SK-N-SH (cell line): ENCODE measurements at regions not wholly inside any gene's neighbourhood (a gene's known extent, or its start where the extent isn't known, plus 50 kb on each side); places are given as distances from the start of the nearest gene placed in this dataset.

Experiments used
- CTCF ChIA-PET: fragments of 300-600, 350-600 bp; formaldehyde crosslinking; extraction: SDS; loops from one replicate; lab custom pipeline; 2021; lab: Yijun Ruan, JAX
- POLR2A ChIA-PET: fragments of 350-600 bp; sonication (Branson Sonifier 250); formaldehyde crosslinking; extraction: SDS; loops from one replicate; lab custom pipeline; 2020; ENCODE audit warnings: antibody characterized with exemption, inconsistent platforms; lab: Yijun Ruan, JAX
- DNase-seq: peaks from one replicate; pipeline ENCODE4 v3.0.0; 2012
- H2AFZ ChIP-seq: fragments of 200-600 bp; sonication (generic); 2 replicates; pipeline ENCODE4 v1.8.1; 2016; ENCODE audit warnings: antibody characterized with exemption, mild to moderate bottlenecking, low read depth
- H3F3A ChIP-seq: fragments of 200-600 bp; sonication (generic); replicated peaks from 2 replicates; pipeline ENCODE3; 2016; ENCODE audit warnings: antibody characterized with exemption, mild to moderate bottlenecking; ENCODE audit not compliant: insufficient read depth
- H3K27ac ChIP-seq, 2 experiments: fragments of 200-500 bp in 1 of 2; fragments of 200-600 bp in 1 of 2; sonication (Bioruptor generic) in 1 of 2; sonication (generic), shearing (Covaris generic) in 1 of 2; 2 replicates each; pipeline versions ENCODE4 v1.5.1 to v1.6.1; 2014 to 2016; ENCODE audit warnings: low read depth in 2 of 2, inconsistent platforms in 1 of 2, low read length in 1 of 2, mild to moderate bottlenecking in 1 of 2, mixed read lengths in 1 of 2
- H3K27me3 ChIP-seq: fragments of 200-600 bp; sonication (generic), shearing (Covaris generic); 2 replicates; pipeline ENCODE4 v1.6.1; 2016; ENCODE audit warnings: mixed run types; ENCODE audit not compliant: insufficient read depth
- H3K36me3 ChIP-seq, 2 experiments: fragments of 200-500 bp in 1 of 2; fragments of 200-600 bp in 1 of 2; sonication (Bioruptor generic) in 1 of 2; sonication (generic) in 1 of 2; replicated peaks in 1 of 2; 2 replicates each; pipeline versions ENCODE3 to v1.5.1; 2014 to 2016; ENCODE audit warnings: low read length in 1 of 2, mild to moderate bottlenecking in 1 of 2; ENCODE audit not compliant: insufficient read depth in 2 of 2, control insufficient read depth in 1 of 2
- H3K4me1 ChIP-seq, 2 experiments: fragments of 200-500 bp in 1 of 2; fragments of 200-600 bp in 1 of 2; sonication (Bioruptor generic) in 1 of 2; sonication (generic), shearing (Covaris generic) in 1 of 2; 2 replicates each; pipeline versions ENCODE4 v1.5.1 to v1.6.1; 2014 to 2016; ENCODE audit warnings: low read depth in 1 of 2, low read length in 1 of 2, mixed run types in 1 of 2; ENCODE audit not compliant: insufficient read depth in 2 of 2, control insufficient read depth in 1 of 2
- H3K4me2 ChIP-seq: fragments of 200-600 bp; sonication (generic), shearing (Covaris generic); 2 replicates; pipeline ENCODE4 v1.6.1; 2017; ENCODE audit warnings: mixed run types
- H3K4me3 ChIP-seq, 2 experiments: fragments of 200-500 bp in 1 of 2; fragments of 200-600 bp in 1 of 2; sonication (Bioruptor generic) in 1 of 2; sonication (generic), shearing (Covaris generic) in 1 of 2; 2 replicates each; pipeline versions ENCODE4 v1.5.1 to v1.8.1; 2014 to 2016; ENCODE audit warnings: low read depth in 2 of 2, inconsistent platforms in 1 of 2, low read length in 1 of 2, mild to moderate bottlenecking in 1 of 2, mixed read lengths in 1 of 2, moderate library complexity in 1 of 2
- H3K79me2 ChIP-seq: fragments of 200-600 bp; sonication (generic); 2 replicates; pipeline ENCODE4 v1.8.1; 2017; ENCODE audit warnings: mild to moderate bottlenecking; ENCODE audit not compliant: insufficient read depth
- H3K9ac ChIP-seq: fragments of 200-600 bp; sonication (generic); 2 replicates; pipeline ENCODE4 v1.6.1; 2017; ENCODE audit warnings: mixed run types
- H3K9me2 ChIP-seq: fragments of 200-600 bp; sonication (generic); 2 replicates; pipeline ENCODE4 v1.6.1; 2017; ENCODE audit warnings: mixed run types
- H3K9me3 ChIP-seq: fragments of 200-600 bp; sonication (generic); 2 replicates; pipeline ENCODE4 v1.6.1; 2017; ENCODE audit warnings: mixed run types, mild to moderate bottlenecking, moderate library complexity
- H4K20me1 ChIP-seq: fragments of 200-600 bp; sonication (generic); 2 replicates; pipeline ENCODE4 v1.6.1; 2017; ENCODE audit warnings: mild to moderate bottlenecking, mixed run types; ENCODE audit not compliant: insufficient read depth
- FOSL2 ChIP-seq: IDR thresholded peaks from 2 replicates; pipeline ENCODE4 v1.4.0; 2012; ENCODE audit warnings: low read depth, mild to moderate bottlenecking, moderate library complexity, borderline replicate concordance
- FOXJ3 ChIP-seq: sonication (generic); formaldehyde crosslinking; IDR thresholded peaks from 2 replicates; pipeline ENCODE4 v1.5.1; 2020; ENCODE audit warnings: mild to moderate bottlenecking, missing genetic modification reagents
- GABPA ChIP-seq: IDR thresholded peaks from 2 replicates; pipeline ENCODE4 v1.4.0; 2012; ENCODE audit warnings: low read depth, mild to moderate bottlenecking
- JUND ChIP-seq: IDR thresholded peaks from 2 replicates; pipeline ENCODE4 v1.4.0; 2012
- MXI1 ChIP-seq: IDR thresholded peaks from 2 replicates; pipeline ENCODE4 v1.6.1; 2012; ENCODE audit warnings: mild to moderate bottlenecking, low read depth, low read length, improper control_type of control experiment
- POLR2AphosphoS5 ChIP-seq: IDR thresholded peaks from 2 replicates; pipeline ENCODE4 v1.6.1; 2012; ENCODE audit warnings: low read depth, low read length
- RAD21 ChIP-seq: IDR thresholded peaks from 2 replicates; pipeline ENCODE4 v1.6.1; 2012; ENCODE audit warnings: mild to moderate bottlenecking, low read length
- RCOR1 ChIP-seq: fragments of 150-350 bp; IDR thresholded peaks from 2 replicates; pipeline ENCODE4 v1.6.1; 2017; ENCODE audit warnings: antibody characterized with exemption, low read length
- RFX5 ChIP-seq: IDR thresholded peaks from 2 replicates; pipeline ENCODE4 v1.6.1; 2012; ENCODE audit warnings: mild to moderate bottlenecking, improper control_type of control experiment, low read length
- RXRA ChIP-seq: IDR thresholded peaks from 2 replicates; pipeline ENCODE4 v1.4.0; 2012; ENCODE audit warnings: low read depth, mild to moderate bottlenecking, borderline replicate concordance
- SMC3 ChIP-seq: IDR thresholded peaks from 2 replicates; pipeline ENCODE4 v1.6.1; 2012; ENCODE audit warnings: low read depth, low read length, improper control_type of control experiment
- TAF1 ChIP-seq: IDR thresholded peaks from 2 replicates; pipeline ENCODE4 v1.6.1; 2012; ENCODE audit warnings: low read depth, mild to moderate bottlenecking, low read length, moderate library complexity, borderline replicate concordance
- TCF12 ChIP-seq: IDR thresholded peaks from 2 replicates; pipeline ENCODE4 v1.4.0; 2012
- WGBS: methylation state at CpG from one replicate; pipeline ENCODE4 v1.1.6; 2017; ENCODE audit warnings: low lambda C conversion rate; 5-methylcytosine and 5-hydroxymethylcytosine counted together
- TF ChIP-seq, protein P1 (sequence below): IDR thresholded peaks from 2 replicates; pipeline ENCODE4; 2012
- TF ChIP-seq, protein P2 (sequence below): IDR thresholded peaks from 2 replicates; pipeline ENCODE4 v1.4.0; 2012; ENCODE audit warnings: low read depth
- TF ChIP-seq, protein P3 (sequence below): IDR thresholded peaks from 2 replicates; pipeline ENCODE4 v1.4.0; 2012; ENCODE audit warnings: low read depth, borderline replicate concordance
- TF ChIP-seq, protein P4 (sequence below): IDR thresholded peaks from 2 replicates; pipeline ENCODE4 v1.4.0; 2012; ENCODE audit warnings: low read depth, borderline replicate concordance

DNA sequence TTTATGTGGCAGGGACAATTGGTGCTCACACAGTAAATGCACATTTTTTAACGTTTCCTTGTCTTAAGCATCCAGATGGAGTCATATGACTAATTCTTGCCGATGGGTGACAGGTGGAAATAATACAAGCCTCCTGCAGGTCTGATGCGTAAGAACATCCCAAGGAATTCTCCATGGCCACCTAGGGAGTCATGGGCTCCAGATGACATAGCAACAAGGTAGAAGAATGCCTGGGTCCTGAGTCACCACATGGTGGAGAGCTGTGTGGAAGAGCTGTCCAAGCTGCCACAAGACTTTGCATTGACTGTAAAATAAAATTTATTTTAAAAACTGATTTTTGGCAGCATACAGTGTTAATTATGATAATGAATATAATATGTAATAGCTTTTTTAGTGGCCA, 77.0 kb upstream of the MAP3K7 start:
- Histone ChIP-seq H2AFZ (no peak overlapping the region), H3K9me3 (no peaks in the 10 kb centered on the region), H3K9me2 (no peaks in the 10 kb centered on the region), H3K27ac (no peak overlapping the region), H3K4me3 (no peak overlapping the region), H3F3A (no peaks in the 10 kb centered on the region), H3K27me3 (no peaks in the 10 kb centered on the region), H3K9ac (no peak overlapping the region), H4K20me1 (no peaks in the 10 kb centered on the region), H3K4me1 (no peaks in the 10 kb centered on the region), H3K79me2 (no peaks in the 10 kb centered on the region), H3K36me3 (no peaks in the 10 kb centered on the region), H3K4me2 (no peak overlapping the region)
- ChIA-PET CTCF (no interaction called here), POLR2A (no interaction called here)
- DNase-seq, result no peak
- WGBS, result 43% methylated on average over 3 of the region's 3 CpGs
- TF ChIP-seq, protein P1, sequence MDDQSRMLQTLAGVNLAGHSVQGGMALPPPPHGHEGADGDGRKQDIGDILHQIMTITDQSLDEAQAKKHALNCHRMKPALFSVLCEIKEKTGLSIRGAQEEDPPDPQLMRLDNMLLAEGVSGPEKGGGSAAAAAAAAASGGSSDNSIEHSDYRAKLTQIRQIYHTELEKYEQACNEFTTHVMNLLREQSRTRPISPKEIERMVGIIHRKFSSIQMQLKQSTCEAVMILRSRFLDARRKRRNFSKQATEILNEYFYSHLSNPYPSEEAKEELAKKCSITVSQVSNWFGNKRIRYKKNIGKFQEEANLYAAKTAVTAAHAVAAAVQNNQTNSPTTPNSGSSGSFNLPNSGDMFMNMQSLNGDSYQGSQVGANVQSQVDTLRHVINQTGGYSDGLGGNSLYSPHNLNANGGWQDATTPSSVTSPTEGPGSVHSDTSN, result no peak
- TF ChIP-seq FOXJ3 (CRISPR knock-in tag) (no peak), TAF1 (no peak), FOSL2 (no peak), POLR2AphosphoS5 (no peak), RFX5 (no peak)
- TF ChIP-seq, protein P2, sequence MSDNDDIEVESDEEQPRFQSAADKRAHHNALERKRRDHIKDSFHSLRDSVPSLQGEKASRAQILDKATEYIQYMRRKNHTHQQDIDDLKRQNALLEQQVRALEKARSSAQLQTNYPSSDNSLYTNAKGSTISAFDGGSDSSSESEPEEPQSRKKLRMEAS, result no peak

DNA sequence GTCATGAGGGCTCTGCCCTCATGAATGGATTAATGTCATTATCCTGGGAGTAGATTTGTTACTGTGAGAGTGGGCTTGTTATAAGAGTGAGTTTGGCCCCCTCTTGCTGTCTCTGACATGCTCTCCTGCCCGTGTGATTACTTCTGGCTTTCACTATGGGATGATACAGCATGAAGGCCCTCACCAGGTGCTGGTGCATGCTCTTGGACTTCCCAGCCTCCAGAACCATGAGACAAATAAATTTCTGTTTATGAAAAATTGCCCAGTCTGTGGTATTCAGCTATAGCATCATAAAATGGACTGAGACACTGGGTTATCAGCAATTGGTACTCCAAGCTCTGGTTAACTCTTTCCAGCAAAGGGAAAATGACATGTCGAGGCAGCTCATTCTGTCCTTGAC, 76.2 kb upstream of the MAP3K7 start:
- Histone ChIP-seq H3K4me3 (no peak overlapping the region), H3F3A (no peaks in the 10 kb centered on the region), H3K9ac (no peak overlapping the region), H3K79me2 (no peaks in the 10 kb centered on the region), H2AFZ (no peak overlapping the region), H3K9me2 (no peaks in the 10 kb centered on the region), H4K20me1 (no peaks in the 10 kb centered on the region), H3K27me3 (no peaks in the 10 kb centered on the region), H3K4me2 (no peak overlapping the region), H3K9me3 (no peaks in the 10 kb centered on the region), H3K4me1 (no peaks in the 10 kb centered on the region), H3K36me3 (no peaks in the 10 kb centered on the region), H3K27ac (no peak overlapping the region)
- TF ChIP-seq RAD21 (no peak), RXRA (no peak), JUND (no peak), GABPA (no peak), POLR2AphosphoS5 (no peak), TCF12 (no peak), SMC3 (no peak), TAF1 (no peak), FOSL2 (no peak), RCOR1 (no peak), MXI1 (no peak)
- TF ChIP-seq, protein P3, sequence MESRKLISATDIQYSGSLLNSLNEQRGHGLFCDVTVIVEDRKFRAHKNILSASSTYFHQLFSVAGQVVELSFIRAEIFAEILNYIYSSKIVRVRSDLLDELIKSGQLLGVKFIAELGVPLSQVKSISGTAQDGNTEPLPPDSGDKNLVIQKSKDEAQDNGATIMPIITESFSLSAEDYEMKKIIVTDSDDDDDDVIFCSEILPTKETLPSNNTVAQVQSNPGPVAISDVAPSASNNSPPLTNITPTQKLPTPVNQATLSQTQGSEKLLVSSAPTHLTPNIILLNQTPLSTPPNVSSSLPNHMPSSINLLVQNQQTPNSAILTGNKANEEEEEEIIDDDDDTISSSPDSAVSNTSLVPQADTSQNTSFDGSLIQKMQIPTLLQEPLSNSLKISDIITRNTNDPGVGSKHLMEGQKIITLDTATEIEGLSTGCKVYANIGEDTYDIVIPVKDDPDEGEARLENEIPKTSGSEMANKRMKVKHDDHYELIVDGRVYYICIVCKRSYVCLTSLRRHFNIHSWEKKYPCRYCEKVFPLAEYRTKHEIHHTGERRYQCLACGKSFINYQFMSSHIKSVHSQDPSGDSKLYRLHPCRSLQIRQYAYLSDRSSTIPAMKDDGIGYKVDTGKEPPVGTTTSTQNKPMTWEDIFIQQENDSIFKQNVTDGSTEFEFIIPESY, result no peak
- TF ChIP-seq, protein P1, result no peak
- TF ChIP-seq, protein P4, sequence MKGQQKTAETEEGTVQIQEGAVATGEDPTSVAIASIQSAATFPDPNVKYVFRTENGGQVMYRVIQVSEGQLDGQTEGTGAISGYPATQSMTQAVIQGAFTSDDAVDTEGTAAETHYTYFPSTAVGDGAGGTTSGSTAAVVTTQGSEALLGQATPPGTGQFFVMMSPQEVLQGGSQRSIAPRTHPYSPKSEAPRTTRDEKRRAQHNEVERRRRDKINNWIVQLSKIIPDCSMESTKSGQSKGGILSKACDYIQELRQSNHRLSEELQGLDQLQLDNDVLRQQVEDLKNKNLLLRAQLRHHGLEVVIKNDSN, result no peak
- 7% methylated on average over 1 of the region's 2 CpGs for WGBS
- ChIA-PET POLR2A (no interaction called here), CTCF (no interaction called here)
- DNase-seq, result no peak
